K562 (cell line): ENCODE measurements at regions not wholly inside any gene's neighbourhood (a gene's known extent, or its start where the extent isn't known, plus 50 kb on each side); places are given as distances from the start of the nearest gene placed in this dataset.

ENCODE experiments used
- AFF4 ChIP-seq: sonication (generic); formaldehyde crosslinking; IDR thresholded peaks from 2 replicates; pipeline ENCODE4 v1.8.0; 2023; ENCODE audit warnings: mild to moderate bottlenecking, missing genetic modification reagents
- CTCF ChIP-seq, 3 experiments: IDR thresholded peaks in 2 of 3; conservative IDR thresholded peaks in 1 of 3; 2 replicates each; pipeline ENCODE4 v1.5.1; 2011 to 2012; ENCODE audit warnings: low read length in 3 of 3, mild to moderate bottlenecking in 3 of 3, control low read depth in 2 of 3, improper control_type of control experiment in 1 of 3, inconsistent platforms in 1 of 3, low read depth in 1 of 3, mixed read lengths in 1 of 3, moderate library complexity in 1 of 3; ENCODE audit not compliant: insufficient read depth in 2 of 3
- FOXJ3 ChIP-seq: sonication (generic); formaldehyde crosslinking; IDR thresholded peaks from 2 replicates; pipeline ENCODE4 v1.4.0; 2020; ENCODE audit warnings: mild to moderate bottlenecking, missing genetic modification reagents
- GTF2F1 ChIP-seq: IDR thresholded peaks from 2 replicates; pipeline ENCODE4 v1.6.1; 2011; ENCODE audit warnings: low read depth, low read length, improper control_type of control experiment
- HDAC2 ChIP-seq: fragments of 450-650 bp; IDR thresholded peaks from 2 replicates; pipeline ENCODE4 v1.6.1; 2016; ENCODE audit warnings: mild to moderate bottlenecking
- LCOR ChIP-seq: sonication (generic); formaldehyde crosslinking; IDR thresholded peaks from 2 replicates; pipeline ENCODE4 v1.8.0; 2022; ENCODE audit warnings: mild to moderate bottlenecking, missing genetic modification reagents
- NFE2L1 ChIP-seq: fragments of 450-650 bp; IDR thresholded peaks from 2 replicates; pipeline ENCODE4 v1.6.1; 2016; ENCODE audit warnings: missing genetic modification characterization, low read depth, mild to moderate bottlenecking, missing compliant biosample characterization, moderate library complexity, borderline replicate concordance
- NFXL1 ChIP-seq: fragments of 450-650 bp; formaldehyde crosslinking; IDR thresholded peaks from 2 replicates; pipeline ENCODE4 v1.4.0; 2021; ENCODE audit warnings: mild to moderate bottlenecking
- PHF8 ChIP-seq: fragments of 200-600 bp; sonication (generic); IDR thresholded peaks from 2 replicates; pipeline ENCODE4 v1.6.1; 2012; ENCODE audit warnings: mixed run types, mild to moderate bottlenecking, inconsistent platforms, low read length, moderate library complexity, borderline replicate concordance
- POLR2A ChIP-seq: fragments of 450-650 bp; conservative IDR thresholded peaks from 2 replicates; pipeline ENCODE4 v1.6.1; 2016
- RAD21 ChIP-seq, 2 experiments: fragments of 250-450 bp in 1 of 2; fragments of 450-650 bp in 1 of 2; sonication (Bioruptor Pico) in 1 of 2; formaldehyde crosslinking in 1 of 2; IDR thresholded peaks in 1 of 2; conservative IDR thresholded peaks in 1 of 2; 2 replicates each; pipeline versions ENCODE4 v1.4.0 to v1.8.0; 2020 to 2022; ENCODE audit warnings: mild to moderate bottlenecking in 2 of 2, moderate library complexity in 1 of 2
- SMARCC2 ChIP-seq: fragments of 450-650 bp; IDR thresholded peaks from 2 replicates; pipeline ENCODE4 v1.6.1; 2017; ENCODE audit warnings: antibody characterized with exemption, moderate library complexity, mild to moderate bottlenecking, low read depth
- ZBTB43 ChIP-seq: sonication (generic); formaldehyde crosslinking; IDR thresholded peaks from 2 replicates; pipeline ENCODE4 v1.8.0; 2023; ENCODE audit warnings: mild to moderate bottlenecking, missing genetic modification reagents
- ZNF24 ChIP-seq: fragments of 450-650 bp; IDR thresholded peaks from 2 replicates; pipeline ENCODE4 v1.6.1; 2016

- TF ChIP-seq POLR2A: no peak
- no peak for TF ChIP-seq ZNF24
- no peak for TF ChIP-seq ZBTB43 (CRISPR knock-in tag)
- TF ChIP-seq AFF4: no peak
- TF ChIP-seq FOXJ3 (CRISPR knock-in tag): no peak
- no peak for TF ChIP-seq CTCF (IDR thresholded peaks at IDR 0.05 in 2 of 3, conservative IDR thresholded peaks at IDR 0.05 in 1 of 3; ENCODE audit: insufficient read depth in 2 of 3, low read depth in 1 of 3, low read length in 3 of 3)
- no peak for TF ChIP-seq LCOR (CRISPR knock-in tag)
- no peak for TF ChIP-seq GTF2F1
- TF ChIP-seq HDAC2: no peak
- TF ChIP-seq NFE2L1 (tag): no peak
- TF ChIP-seq SMARCC2: no peak
- TF ChIP-seq PHF8: no peak
- TF ChIP-seq RAD21 (CRISPR knock-in tag; conservative IDR thresholded peaks at IDR 0.05 in 1 of 2, IDR thresholded peaks at IDR 0.05 in 1 of 2): no peak
- TF ChIP-seq NFXL1 (CRISPR knock-in tag): no peak
Observed at GRCh38 chr13:103931885-103932284, 865.7 kb upstream of the SLC10A2 start.
